WTC11 (cell line): ENCODE measurements at regions not wholly inside any gene's neighbourhood (a gene's known extent, or its start where the extent isn't known, plus 50 kb on each side); places are given as distances from the start of the nearest gene placed in this dataset.

Experiments
- CTCF ChIP-seq: fragments of 200-600 bp; IDR thresholded peaks from 2 replicates; pipeline ENCODE4 v1.8.0; 2022; ENCODE audit warnings: antibody characterized with exemption
- NFYB ChIP-seq: sonication (generic); formaldehyde crosslinking; conservative IDR thresholded peaks from 2 replicates; pipeline ENCODE4 v1.8.0; 2022; ENCODE audit warnings: low read depth, missing genetic modification reagents
- SOX15 ChIP-seq: fragments of 250-450 bp; sonication (Bioruptor Pico); IDR thresholded peaks from 2 replicates; pipeline ENCODE4 v1.9.0; 2021; ENCODE audit warnings: mild to moderate bottlenecking
- STAT6 ChIP-seq: sonication (generic); formaldehyde crosslinking; conservative IDR thresholded peaks from 2 replicates; pipeline ENCODE4 v1.8.1; 2023; ENCODE audit warnings: mild to moderate bottlenecking, low read depth, missing genetic modification reagents, moderate library complexity
- USF1 ChIP-seq: sonication (generic); formaldehyde crosslinking; IDR thresholded peaks from 2 replicates; pipeline ENCODE4 v1.8.0; 2022; ENCODE audit warnings: mild to moderate bottlenecking, missing genetic modification reagents
- ZNF232 ChIP-seq: sonication (generic); formaldehyde crosslinking; IDR thresholded peaks from 2 replicates; pipeline ENCODE4 v1.8.0; 2022; ENCODE audit warnings: mild to moderate bottlenecking, missing genetic modification reagents
- ZNF512 ChIP-seq: sonication (generic); formaldehyde crosslinking; IDR thresholded peaks from 2 replicates; pipeline ENCODE4 v1.8.1; 2022; ENCODE audit warnings: missing genetic modification reagents, borderline replicate concordance

GRCh38 chr7:36029311-36029710 is 123.7 kb upstream of the EEPD1 start:
- no peak for TF ChIP-seq NFYB (CRISPR knock-in tag)
- TF ChIP-seq ZNF512 (CRISPR knock-in tag): no peak
- no peak for TF ChIP-seq ZNF232 (CRISPR knock-in tag)
- TF ChIP-seq STAT6 (CRISPR knock-in tag): no peak
- TF ChIP-seq USF1 (CRISPR knock-in tag): no peak
- TF ChIP-seq CTCF: no peak
- no peak for TF ChIP-seq SOX15 (CRISPR knock-in tag)
